Globus pallidus (tissue), 1 donor: ENCODE measurements at regions not wholly inside any gene's neighbourhood (a gene's known extent, or its start where the extent isn't known, plus 50 kb on each side); places are given as distances from the start of the nearest gene placed in this dataset.
"Not testable (repeated sequence)": the region's sequence is repeated elsewhere in the genome, so short reads cannot be mapped to it uniquely, and the experiment has no call there.

Experiments used
- DNase-seq: peaks from one replicate; pipeline ENCODE4 v3.0.0-alpha.2; 2015; ENCODE audit warnings: low spot score

- DNase-seq = peak; percentile 86
These were observed 1008.5 kb upstream of the FANCL start for GRCh38 chr2:59249441-59250306.

- no peak for DNase-seq
These were observed 998.0 kb upstream of the FANCL start for GRCh38 chr2:59239146-59239545.

- no peak for DNase-seq
These were observed 996.2 kb upstream of the FANCL start for GRCh38 chr2:59237311-59237710.

- no peak for DNase-seq
These were observed 995.6 kb upstream of the FANCL start for GRCh38 chr2:59236723-59237122.

GRCh38 chr2:59233920-59234319 lies 992.8 kb upstream of the FANCL start:
- DNase-seq = no peak

GRCh38 chr2:59233448-59233847 lies 992.3 kb upstream of the FANCL start:
- no peak for DNase-seq

- no peak for DNase-seq
These were observed 991.5 kb upstream of the FANCL start for GRCh38 chr2:59232394-59233165.

- DNase-seq = not testable (repeated sequence)
These were observed 985.2 kb upstream of the FANCL start for GRCh38 chr2:59226362-59226761.

GRCh38 chr2:59223742-59224141 lies 982.6 kb upstream of the FANCL start:
- no peak for DNase-seq

- DNase-seq = no peak
These were observed 976.2 kb upstream of the FANCL start for GRCh38 chr2:59217360-59217759.

GRCh38 chr2:59206361-59206760 lies 965.2 kb upstream of the FANCL start:
- no peak for DNase-seq

GRCh38 chr2:59204040-59204439 lies 962.9 kb upstream of the FANCL start:
- DNase-seq = no peak

GRCh38 chr2:59196491-59196890 lies 955.4 kb upstream of the FANCL start:
- DNase-seq = no peak

- no peak for DNase-seq
These were observed 954.7 kb upstream of the FANCL start for GRCh38 chr2:59195851-59196250.

- no peak for DNase-seq
These were observed 950.7 kb upstream of the FANCL start for GRCh38 chr2:59191781-59192180.

- DNase-seq = no peak
These were observed 949.4 kb upstream of the FANCL start for GRCh38 chr2:59190518-59190917.

- DNase-seq = no peak
These were observed 943.3 kb upstream of the FANCL start for GRCh38 chr2:59184276-59185020.

- DNase-seq = no peak
These were observed 941.9 kb upstream of the FANCL start for GRCh38 chr2:59183070-59183469.

GRCh38 chr2:59182249-59182648 lies 941.1 kb upstream of the FANCL start:
- peak; percentile 27 for DNase-seq

- DNase-seq = no peak
These were observed 940.2 kb upstream of the FANCL start for GRCh38 chr2:59181347-59181746.

GRCh38 chr2:59180621-59181020 lies 939.5 kb upstream of the FANCL start:
- DNase-seq = no peak

- DNase-seq = no peak
These were observed 939.0 kb upstream of the FANCL start for GRCh38 chr2:59180111-59180510.

- no peak for DNase-seq
These were observed 936.6 kb upstream of the FANCL start for GRCh38 chr2:59177748-59178147.
